Activated CD4-positive, alpha-beta T cell treated with anti-CD3 and anti-CD28 coated beads for 36 hours (primary cell): ENCODE measurements at regions not wholly inside any gene's neighbourhood (a gene's known extent, or its start where the extent isn't known, plus 50 kb on each side); places are given as distances from the start of the nearest gene placed in this dataset.

Source experiments
- ATAC-seq: fragments of 200-7000 bp; cut with Tn5 transposase; one replicate; pipeline ENCODE4 v1.10.0; 2021; ENCODE audit warnings: mild to moderate bottlenecking, moderate library complexity
- CTCF ChIA-PET: fragments of 350-600 bp; sonication (Branson Sonifier 250); formaldehyde crosslinking; loops from one replicate; lab custom pipeline; 2021; ENCODE audit warnings: antibody characterized with exemption; lab: Charles Lee
- POLR2A ChIA-PET: fragments of 350-600 bp; sonication (Branson Sonifier 250); formaldehyde crosslinking; loops from one replicate; lab custom pipeline; 2021; ENCODE audit warnings: antibody characterized with exemption, inconsistent platforms; lab: Charles Lee
- DNase-seq: peaks from one replicate; pipeline ENCODE4 v3.0.0-alpha.2; 2020
- H3K27ac Mint-ChIP-seq: one replicate; pipeline ENCODE4 v1.8.0; 2021; ENCODE audit warnings: mixed read lengths
- H3K27me3 Mint-ChIP-seq: one replicate; pipeline ENCODE4 v1.8.0; 2021; ENCODE audit warnings: mixed read lengths
- H3K36me3 Mint-ChIP-seq: one replicate; pipeline ENCODE4 v1.8.0; 2021; ENCODE audit warnings: low read depth, mixed read lengths
- H3K4me1 Mint-ChIP-seq: one replicate; pipeline ENCODE4 v1.8.0; 2021; ENCODE audit warnings: mixed read lengths
- H3K4me3 Mint-ChIP-seq: one replicate; pipeline ENCODE4 v1.8.0; 2021; ENCODE audit warnings: mild to moderate bottlenecking, moderate library complexity, mixed read lengths
- H3K9me3 Mint-ChIP-seq: one replicate; pipeline ENCODE4 v1.8.0; 2021; ENCODE audit warnings: low read depth, mixed read lengths
- intact Hi-C, 2 experiments: fragments of 100-400 bp; cut with DNase I in 1 of 2; cut with micrococcal nuclease in 1 of 2; formaldehyde crosslinking; loops; one replicate each; pipeline versions ENCODE4 v1.14.2 to v1.15.1; 2022 to 2024; cut with DNase I, micrococcal nuclease

DNA sequence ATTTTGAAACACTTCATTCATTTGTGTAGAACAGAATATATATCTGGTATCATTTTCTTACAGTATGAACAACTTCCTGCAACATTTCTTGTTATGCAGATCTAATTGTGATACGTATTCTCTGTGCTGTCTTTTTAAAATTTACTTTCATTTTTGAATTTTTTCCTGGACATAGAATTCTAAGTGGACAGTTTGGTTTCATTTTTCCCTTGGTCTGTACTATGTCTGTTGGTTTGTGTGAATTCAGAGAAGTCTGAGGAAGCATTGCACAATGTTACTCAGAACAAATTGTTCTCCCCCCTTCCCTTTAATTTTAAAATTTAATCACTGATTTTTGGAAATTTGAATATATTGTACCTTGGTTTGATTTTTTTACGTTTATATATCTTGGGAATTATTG lies 352.5 kb upstream of the PCDH20 start:
- Mint-ChIP-seq H3K4me3 (no peak overlapping the region), H3K36me3 (no peaks in the 10 kb centered on the region), H3K9me3 (peaks cover 5% of the 10 kb centered on the region), H3K4me1 (no peaks in the 10 kb centered on the region), H3K27ac (no peak overlapping the region), H3K27me3 (no peaks in the 10 kb centered on the region)
- ChIA-PET POLR2A (no interaction called here), CTCF (no interaction called here)
- DNase-seq (no peak), ATAC-seq (no peak)
- intact Hi-C loops: no loop called here

- ChIA-PET POLR2A (no interaction called here), CTCF (interaction anchor here (0.6 kb wide), 1 partner anchor 44 kb away, joined by 3 read pairs; no protein-coding TSS in a partner anchor)
- Mint-ChIP-seq H3K36me3 (no peaks in the 10 kb centered on the region), H3K27me3 (no peaks in the 10 kb centered on the region), H3K9me3 (peaks cover 2% of the 10 kb centered on the region), H3K4me3 (no peak overlapping the region), H3K4me1 (no peaks in the 10 kb centered on the region), H3K27ac (no peak overlapping the region)
- DNase-seq (no peak), ATAC-seq (no peak)
- intact Hi-C loops: no loop called here
Observed at GRCh38 chr13:61766667-61767058, 351.0 kb upstream of the PCDH20 start.

DNA sequence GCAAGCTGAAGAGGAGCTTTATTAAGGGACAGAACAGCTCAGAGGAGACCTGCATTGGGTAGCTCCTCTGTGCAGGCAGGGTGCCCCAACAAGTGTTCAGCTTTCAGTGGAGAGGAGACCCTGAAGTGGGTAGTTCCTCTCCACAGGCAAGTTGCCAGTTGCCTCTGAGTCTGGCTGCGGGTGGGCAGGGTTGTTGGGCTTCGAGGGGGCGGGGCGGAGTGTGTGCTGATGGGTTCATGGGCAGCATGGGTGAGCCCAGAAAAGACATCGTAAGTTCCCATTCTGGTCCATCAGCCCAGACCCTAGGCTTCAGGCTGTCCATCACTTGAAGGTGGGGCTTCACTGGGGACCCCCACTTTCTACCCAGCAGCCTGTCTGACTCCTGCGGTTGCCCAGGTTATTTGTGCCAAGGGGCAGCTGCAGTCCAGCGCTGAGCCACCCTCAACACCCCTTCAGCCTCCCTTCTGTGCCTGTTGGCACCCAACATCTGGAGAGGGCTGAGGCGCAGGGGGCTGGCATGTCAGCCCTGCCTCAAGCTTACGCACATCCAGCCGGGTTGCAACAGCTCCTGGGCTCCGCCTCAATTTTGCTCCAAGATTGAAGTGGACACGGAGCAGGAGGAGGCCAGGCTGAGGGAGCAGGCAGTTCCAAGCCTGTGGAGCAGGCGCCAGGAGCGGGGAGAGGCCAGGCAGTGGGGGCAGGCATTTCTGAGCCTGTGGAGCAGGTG lies 350.5 kb upstream of the PCDH20 start:
- no peak overlapping the region for H3K4me3 Mint-ChIP-seq
- H3K4me1 Mint-ChIP-seq: no peaks in the 10 kb centered on the region
- DNase-seq (no peak), ATAC-seq (no peak)
- no peak overlapping the region for H3K27ac Mint-ChIP-seq
- H3K36me3 Mint-ChIP-seq: no peaks in the 10 kb centered on the region
- peaks cover under 1% of the 10 kb centered on the region for H3K9me3 Mint-ChIP-seq
- no peaks in the 10 kb centered on the region for H3K27me3 Mint-ChIP-seq
- ChIA-PET CTCF (no interaction called here), POLR2A (no interaction called here)
- intact Hi-C loops: no loop called here

GRCh38 chr13:61765181-61765742 lies 349.6 kb upstream of the PCDH20 start:
- no peak for DNase-seq
- H3K27ac Mint-ChIP-seq: no peak overlapping the region
- ChIA-PET CTCF (no interaction called here), POLR2A (no interaction called here)
- no peaks in the 10 kb centered on the region for H3K9me3 Mint-ChIP-seq
- H3K4me3 Mint-ChIP-seq: no peak overlapping the region
- intact Hi-C loops: no loop called here
- H3K36me3 Mint-ChIP-seq: no peaks in the 10 kb centered on the region
- H3K4me1 Mint-ChIP-seq: no peaks in the 10 kb centered on the region
- no peaks in the 10 kb centered on the region for H3K27me3 Mint-ChIP-seq
- no peak for ATAC-seq

DNA sequence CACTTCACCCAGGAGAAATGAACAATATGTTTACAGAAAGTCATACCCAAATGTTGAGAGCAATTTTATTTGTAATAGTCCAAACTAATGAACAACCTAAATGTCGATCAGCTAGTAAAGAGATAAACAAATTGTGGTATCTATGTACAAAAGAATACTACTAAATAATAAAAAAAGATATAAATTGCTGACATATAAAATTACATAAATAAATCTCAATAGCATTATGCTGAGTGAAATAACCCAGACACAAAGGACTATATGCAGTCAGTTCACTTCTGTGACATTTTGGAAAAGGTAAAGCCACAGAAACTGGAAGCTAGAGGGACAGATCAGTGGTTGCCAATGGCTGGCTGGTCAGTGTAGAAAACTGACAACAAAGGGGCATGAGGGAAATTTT lies 346.0 kb upstream of the PCDH20 start:
- DNase-seq: no peak
- ChIA-PET CTCF (no interaction called here), POLR2A (no interaction called here)
- Mint-ChIP-seq H3K36me3 (no peaks in the 10 kb centered on the region), H3K4me3 (no peak overlapping the region), H3K27me3 (no peaks in the 10 kb centered on the region), H3K9me3 (peaks cover 2% of the 10 kb centered on the region), H3K27ac (no peak overlapping the region), H3K4me1 (no peaks in the 10 kb centered on the region)
- intact Hi-C loops: no loop called here
- no peak for ATAC-seq

GRCh38 chr13:61760102-61760501 lies 344.5 kb upstream of the PCDH20 start:
- intact Hi-C loops: no loop called here
- no peak for DNase-seq
- ChIA-PET CTCF (no interaction called here), POLR2A (no interaction called here)
- no peak for ATAC-seq
- Mint-ChIP-seq H3K27ac (no peak overlapping the region), H3K9me3 (peaks cover 10% of the 10 kb centered on the region), H3K36me3 (no peaks in the 10 kb centered on the region), H3K27me3 (no peaks in the 10 kb centered on the region), H3K4me3 (no peak overlapping the region), H3K4me1 (no peaks in the 10 kb centered on the region)

- Mint-ChIP-seq H3K4me1 (no peaks in the 10 kb centered on the region), H3K4me3 (no peak overlapping the region), H3K27ac (no peak overlapping the region), H3K27me3 (no peaks in the 10 kb centered on the region), H3K36me3 (no peaks in the 10 kb centered on the region), H3K9me3 (peaks cover 17% of the 10 kb centered on the region)
- ChIA-PET POLR2A (no interaction called here), CTCF (interaction anchor here (0.7 kb wide), 1 partner anchor 90 kb away, joined by 4 read pairs; no protein-coding TSS in a partner anchor)
- no peak for DNase-seq
- ATAC-seq: no peak
- intact Hi-C loops: no loop called here
Observed at GRCh38 chr13:61756031-61756430, 340.4 kb upstream of the PCDH20 start.

- no peak for ATAC-seq
- H3K4me1 Mint-ChIP-seq: no peaks in the 10 kb centered on the region
Observed at GRCh38 chr13:61751039-61751438, 335.4 kb upstream of the PCDH20 start.

GRCh38 chr13:61738236-61738750 lies 322.6 kb upstream of the PCDH20 start:
- Mint-ChIP-seq H3K4me1 (no peaks in the 10 kb centered on the region), H3K27me3 (no peaks in the 10 kb centered on the region), H3K27ac (no peak overlapping the region), H3K4me3 (no peak overlapping the region), H3K36me3 (no peaks in the 10 kb centered on the region), H3K9me3 (peaks cover 8% of the 10 kb centered on the region)
- intact Hi-C loops: no loop called here
- ATAC-seq (no peak), DNase-seq (no peak)
- ChIA-PET POLR2A (no interaction called here), CTCF (no interaction called here)

More at GRCh38 chr13:61751039-61751438, 335.4 kb upstream of the PCDH20 start:
- Mint-ChIP-seq H3K36me3 (no peaks in the 10 kb centered on the region), H3K27me3 (no peaks in the 10 kb centered on the region), H3K27ac (no peak overlapping the region), H3K9me3 (peaks cover 18% of the 10 kb centered on the region), H3K4me3 (no peak overlapping the region)
- no peak for DNase-seq
- ChIA-PET POLR2A (no interaction called here), CTCF (no interaction called here)
- intact Hi-C loops: no loop called here

- CTCF ChIA-PET: no interaction called here
- intact Hi-C loops: no loop called here
- POLR2A ChIA-PET: no interaction called here
Observed at GRCh38 chr13:61734683-61735082, 319.0 kb upstream of the PCDH20 start.

DNA sequence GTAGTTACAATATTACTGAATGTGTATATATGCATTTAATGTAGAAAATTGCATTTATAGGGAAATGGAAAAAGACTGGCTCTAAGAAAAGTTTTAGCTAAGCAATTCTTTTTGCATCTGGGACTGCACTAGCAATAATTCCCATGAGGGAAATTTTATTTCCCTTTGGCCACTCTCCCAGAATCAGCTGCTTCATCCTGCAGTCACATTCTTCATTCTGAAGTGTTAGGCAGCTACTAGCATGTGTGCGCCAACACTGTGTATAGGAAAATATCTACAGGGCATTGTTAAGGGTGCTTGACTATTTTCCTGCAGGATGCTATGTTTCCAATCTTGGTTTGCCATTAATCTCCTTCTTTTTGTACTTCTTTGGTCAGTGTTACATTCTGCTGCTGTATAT lies 312.8 kb upstream of the PCDH20 start:
- no peak for ATAC-seq
- no peak for DNase-seq
- ChIA-PET CTCF (no interaction called here), POLR2A (no interaction called here)
- Mint-ChIP-seq H3K9me3 (peaks cover 10% of the 10 kb centered on the region), H3K4me1 (no peaks in the 10 kb centered on the region), H3K27me3 (no peaks in the 10 kb centered on the region), H3K4me3 (no peak overlapping the region), H3K36me3 (no peaks in the 10 kb centered on the region), H3K27ac (no peak overlapping the region)
- intact Hi-C loops: no loop called here

More at GRCh38 chr13:61734683-61735082, 319.0 kb upstream of the PCDH20 start:
- H3K4me3 Mint-ChIP-seq: no peak overlapping the region
- H3K9me3 Mint-ChIP-seq: peaks cover 7% of the 10 kb centered on the region
- ATAC-seq (no peak), DNase-seq (no peak)
- H3K36me3 Mint-ChIP-seq: no peaks in the 10 kb centered on the region
- no peak overlapping the region for H3K27ac Mint-ChIP-seq
- H3K27me3 Mint-ChIP-seq: no peaks in the 10 kb centered on the region
- no peaks in the 10 kb centered on the region for H3K4me1 Mint-ChIP-seq

- intact Hi-C loops: no loop called here
- Mint-ChIP-seq H3K9me3 (peaks cover 9% of the 10 kb centered on the region), H3K4me3 (no peak overlapping the region), H3K27ac (no peak overlapping the region), H3K36me3 (no peaks in the 10 kb centered on the region), H3K4me1 (no peaks in the 10 kb centered on the region), H3K27me3 (no peaks in the 10 kb centered on the region)
- POLR2A ChIA-PET: no interaction called here
- DNase-seq: no peak
- no peak for ATAC-seq
- CTCF ChIA-PET: no interaction called here
Observed at GRCh38 chr13:61727767-61728166, 312.1 kb upstream of the PCDH20 start.
